ENCODE measurements at regions not wholly inside any gene's neighbourhood (a gene's known extent, or its start where the extent isn't known, plus 50 kb on each side); places are given as distances from the start of the nearest gene placed in this dataset.

DNA sequence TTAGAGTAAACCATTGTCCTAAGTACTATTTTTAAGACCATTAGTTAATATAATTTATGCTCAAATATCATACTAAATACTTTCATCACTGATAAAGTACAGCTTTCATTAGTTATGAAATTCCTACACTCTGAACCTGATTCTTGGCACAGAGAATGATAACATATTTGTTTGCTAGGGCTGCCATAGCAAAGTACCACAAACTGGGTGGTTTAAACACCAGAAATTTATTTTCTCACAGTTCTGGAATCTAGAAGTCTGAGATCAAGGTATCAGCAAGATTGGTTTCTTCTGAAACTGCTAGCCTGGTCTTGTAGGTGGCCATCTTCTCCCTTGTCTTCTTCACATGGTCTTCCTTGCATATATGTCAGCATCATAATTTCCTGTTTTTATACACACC is 608.4 kb downstream of the TLE1 start:
- Histone ChIP-seq H4K20me1 (ENCODE audit: low read depth) (no peaks in the 10 kb centered on the region), H3K4me3 (no peak overlapping the region), H3K79me2 (ENCODE audit: low read depth) (no peaks in the 10 kb centered on the region), H3K9ac (no peak overlapping the region), H3K4me2 (no peak overlapping the region), H3K4me1 (peaks cover 25% of the 10 kb centered on the region), H3K9me3 (ENCODE audit: low read depth) (no peaks in the 10 kb centered on the region), H2AFZ (replicated peaks) (no peak overlapping the region), H3K27me3 (no peaks in the 10 kb centered on the region), H3F3A (ENCODE audit: low read depth) (no peaks in the 10 kb centered on the region), H3K27ac (no peak overlapping the region), H3K36me3 (no peaks in the 10 kb centered on the region)
- H3K27me3 Mint-ChIP-seq (ENCODE audit: insufficient read depth, low read depth): no peaks in the 10 kb centered on the region
- no peak for TF ChIP-seq EZH2 (IDR thresholded peaks at IDR 0.05)
- no peak for TF ChIP-seq EZH2phosphoT487 (IDR thresholded peaks at IDR 0.05)
- no peak for TF ChIP-seq CTCF (IDR thresholded peaks at IDR 0.05)
- no peak for DNase-seq (ENCODE audit: low spot score)
- H3K36me3 Mint-ChIP-seq: no peaks in the 10 kb centered on the region
- H3K4me1 Mint-ChIP-seq: peaks cover 24% of the 10 kb centered on the region
- H3K9me3 Mint-ChIP-seq: no peaks in the 10 kb centered on the region
- H3K27ac Mint-ChIP-seq: no peak overlapping the region
- H3K4me3 Mint-ChIP-seq: no peak overlapping the region

GRCh38 chr9:81080185-81080584 is 609.2 kb downstream of the TLE1 start:
- H3K4me1 ChIP-seq: peaks cover 18% of the 10 kb centered on the region
- no peaks in the 10 kb centered on the region for H3K9me3 ChIP-seq (ENCODE audit: low read depth)
- no peaks in the 10 kb centered on the region for H3K36me3 ChIP-seq
- H2AFZ ChIP-seq (replicated peaks): no peak overlapping the region
- H3K9ac ChIP-seq: no peak overlapping the region
- DNase-seq (ENCODE audit: low spot score): no peak
- H3K27ac Mint-ChIP-seq: no peak overlapping the region
- H3K27me3 Mint-ChIP-seq (ENCODE audit: insufficient read depth, low read depth): no peaks in the 10 kb centered on the region
- H3K4me2 ChIP-seq: no peak overlapping the region
- no peaks in the 10 kb centered on the region for H3F3A ChIP-seq (ENCODE audit: low read depth)
- no peaks in the 10 kb centered on the region for H3K36me3 Mint-ChIP-seq
- TF ChIP-seq EZH2phosphoT487 (IDR thresholded peaks at IDR 0.05) (no peak), CTCF (IDR thresholded peaks at IDR 0.05) (no peak), EZH2 (IDR thresholded peaks at IDR 0.05) (no peak)
- H3K9me3 Mint-ChIP-seq: no peaks in the 10 kb centered on the region
- no peak overlapping the region for H3K4me3 Mint-ChIP-seq
- no peaks in the 10 kb centered on the region for H3K27me3 ChIP-seq
- H3K79me2 ChIP-seq (ENCODE audit: low read depth): no peaks in the 10 kb centered on the region
- no peaks in the 10 kb centered on the region for H4K20me1 ChIP-seq (ENCODE audit: low read depth)
- H3K27ac ChIP-seq: no peak overlapping the region
- H3K4me3 ChIP-seq: no peak overlapping the region
- H3K4me1 Mint-ChIP-seq: peaks cover 20% of the 10 kb centered on the region

DNA sequence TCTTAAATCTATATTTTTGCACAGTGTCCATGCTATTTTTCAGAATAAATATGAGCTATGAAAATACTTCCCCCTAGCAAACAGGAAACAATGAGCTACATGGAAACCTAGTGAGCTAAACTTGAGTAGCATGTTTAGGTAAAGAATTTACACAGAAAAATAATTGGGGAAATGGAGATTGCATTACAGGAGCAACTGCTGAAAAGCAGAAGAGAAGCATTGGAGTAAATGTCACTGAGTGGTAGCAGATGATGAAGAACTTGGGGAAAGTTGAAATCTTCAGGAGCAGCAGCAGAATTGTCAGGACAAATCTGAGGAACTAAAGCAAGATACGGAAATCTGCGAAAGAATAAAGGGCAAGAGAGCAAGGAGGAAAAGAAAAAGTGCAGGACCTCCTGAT is 610.3 kb downstream of the TLE1 start:
- Mint-ChIP-seq H3K36me3 (no peaks in the 10 kb centered on the region), H3K27me3 (ENCODE audit: insufficient read depth, low read depth) (no peaks in the 10 kb centered on the region), H3K4me1 (peaks cover 20% of the 10 kb centered on the region), H3K9me3 (no peaks in the 10 kb centered on the region), H3K27ac (no peak overlapping the region), H3K4me3 (no peak overlapping the region)
- no peaks in the 10 kb centered on the region for H3K79me2 ChIP-seq (ENCODE audit: low read depth)
- no peak for DNase-seq (ENCODE audit: low spot score)
- no peaks in the 10 kb centered on the region for H3K36me3 ChIP-seq
- H3K9me3 ChIP-seq (ENCODE audit: low read depth): no peaks in the 10 kb centered on the region
- H4K20me1 ChIP-seq (ENCODE audit: low read depth): no peaks in the 10 kb centered on the region
- no peak overlapping the region for H3K4me2 ChIP-seq
- H3K27me3 ChIP-seq: no peaks in the 10 kb centered on the region
- peaks cover 11% of the 10 kb centered on the region for H3K4me1 ChIP-seq
- H2AFZ ChIP-seq (replicated peaks): no peak overlapping the region
- H3K9ac ChIP-seq: no peak overlapping the region
- TF ChIP-seq EZH2 (IDR thresholded peaks at IDR 0.05) (no peak), CTCF (IDR thresholded peaks at IDR 0.05) (no peak), EZH2phosphoT487 (IDR thresholded peaks at IDR 0.05) (no peak)
- H3K4me3 ChIP-seq: no peak overlapping the region
- no peak overlapping the region for H3K27ac ChIP-seq
- no peaks in the 10 kb centered on the region for H3F3A ChIP-seq (ENCODE audit: low read depth)

- peaks cover 17% of the 10 kb centered on the region for H3K4me1 Mint-ChIP-seq
- no peaks in the 10 kb centered on the region for H3K27me3 ChIP-seq
- H3K36me3 Mint-ChIP-seq: no peaks in the 10 kb centered on the region
- no peak overlapping the region for H3K4me3 ChIP-seq
- H3F3A ChIP-seq (ENCODE audit: low read depth): no peaks in the 10 kb centered on the region
- H3K79me2 ChIP-seq (ENCODE audit: low read depth): no peaks in the 10 kb centered on the region
- H3K4me1 ChIP-seq: peaks cover 8% of the 10 kb centered on the region
- H3K4me3 Mint-ChIP-seq: no peak overlapping the region
- H2AFZ ChIP-seq (replicated peaks): no peak overlapping the region
- TF ChIP-seq EZH2 (IDR thresholded peaks at IDR 0.05) (no peak), CTCF (IDR thresholded peaks at IDR 0.05) (no peak), EZH2phosphoT487 (IDR thresholded peaks at IDR 0.05) (no peak)
- H3K36me3 ChIP-seq: no peaks in the 10 kb centered on the region
- H3K27me3 Mint-ChIP-seq (ENCODE audit: insufficient read depth, low read depth): no peaks in the 10 kb centered on the region
- no peak overlapping the region for H3K27ac ChIP-seq
- H3K27ac Mint-ChIP-seq: no peak overlapping the region
- no peak for DNase-seq (ENCODE audit: low spot score)
- no peaks in the 10 kb centered on the region for H3K9me3 Mint-ChIP-seq
- no peaks in the 10 kb centered on the region for H4K20me1 ChIP-seq (ENCODE audit: low read depth)
- H3K9me3 ChIP-seq (ENCODE audit: low read depth): no peaks in the 10 kb centered on the region
- no peak overlapping the region for H3K9ac ChIP-seq
- H3K4me2 ChIP-seq: no peak overlapping the region
Observed at GRCh38 chr9:81078555-81078954, 610.8 kb downstream of the TLE1 start.

Measured in neural progenitor cell (in vitro differentiated cells).